RKO (cell line): ENCODE measurements at regions not wholly inside any gene's neighbourhood (a gene's known extent, or its start where the extent isn't known, plus 50 kb on each side); places are given as distances from the start of the nearest gene placed in this dataset.

ENCODE experiments used
- DNase-seq: peaks from one replicate; pipeline ENCODE4 v3.0.0-alpha.2; 2016; ENCODE audit warnings: low spot score

- no peak for DNase-seq
Measured at GRCh38 chr10:91691981-91692380, 59.1 kb upstream of the PPP1R3C start.

GRCh38 chr10:91690996-91691676 is 58.3 kb upstream of the PPP1R3C start:
- no peak for DNase-seq

- DNase-seq, result no peak
Measured at GRCh38 chr10:91690412-91690811, 57.5 kb upstream of the PPP1R3C start.

GRCh38 chr10:91689731-91690168 is 56.9 kb upstream of the PPP1R3C start:
- no peak for DNase-seq

- DNase-seq, result peak; percentile 38
Measured at GRCh38 chr10:91684841-91685240, 52.0 kb upstream of the PPP1R3C start.

GRCh38 chr10:91683975-91684374 is 51.1 kb upstream of the PPP1R3C start:
- peak; percentile 66 for DNase-seq

- no peak for DNase-seq
Measured at GRCh38 chr10:91682912-91683311, 50.0 kb upstream of the PPP1R3C start.
